Endothelial cell of umbilical vein (primary cell): ENCODE measurements at regions not wholly inside any gene's neighbourhood (a gene's known extent, or its start where the extent isn't known, plus 50 kb on each side); places are given as distances from the start of the nearest gene placed in this dataset.

Source experiments
- BruUV-seq: library from RNA; stranded (reverse); fragments of 400-500 nt; replicated peaks from 2 replicates; lab custom pipeline; 2021; lab: Mats Ljungman, UMichigan
- CTCF ChIA-PET: fragments of 300-600, 350-600 bp; sonication (Branson Sonifier 250); formaldehyde crosslinking; loops from one replicate; lab custom pipeline; 2021; ENCODE audit warnings: antibody characterized with exemption, inconsistent platforms; lab: Charles Lee
- POLR2A ChIA-PET: fragments of 300-600, 350-600 bp; sonication (Branson Sonifier 250); formaldehyde crosslinking; loops from one replicate; lab custom pipeline; 2021; ENCODE audit warnings: antibody characterized with exemption, inconsistent platforms; lab: Charles Lee
- DNase-seq: peaks from one replicate; pipeline ENCODE4 v3.0.0-alpha.2; 2011; ENCODE audit warnings: low read depth, low spot score
- FAIRE-seq: peaks from 2 replicates; lab custom pipeline; 2011; peaks lifted over from hg19 to GRCh38; lab: Jason Lieb, UNC
- H2AFZ ChIP-seq: 2 replicates; pipeline ENCODE4 v1.6.0; 2012; ENCODE audit warnings: low read depth, low read length, control low read depth, inconsistent platforms
- H3K27ac ChIP-seq: 2 replicates; pipeline ENCODE4 v1.5.1; 2011; ENCODE audit warnings: low read depth, mild to moderate bottlenecking, control low read depth, low read length, moderate library complexity; ENCODE audit not compliant: insufficient read depth
- H3K27me3 ChIP-seq, 2 experiments: 2 replicates each; pipeline versions ENCODE4 v1.6.0 to v1.6.1; 2011; ENCODE audit warnings: low read length in 2 of 2, mixed read lengths in 1 of 2; ENCODE audit not compliant: control insufficient read depth in 2 of 2, insufficient read depth in 2 of 2
- H3K36me3 ChIP-seq, 2 experiments: 2 replicates in 1 of 2; 3 replicates in 1 of 2; pipeline ENCODE4 v1.5.1; 2011; ENCODE audit warnings: low read length in 2 of 2, mild to moderate bottlenecking in 1 of 2, moderate library complexity in 1 of 2; ENCODE audit not compliant: control insufficient read depth in 2 of 2, insufficient read depth in 2 of 2; ENCODE audit errors: extremely low read depth in 1 of 2
- H3K4me1 ChIP-seq: 3 replicates; pipeline ENCODE4 v1.5.1; 2011; ENCODE audit warnings: mild to moderate bottlenecking, low read length; ENCODE audit not compliant: control insufficient read depth, insufficient read depth; ENCODE audit errors: extremely low read depth
- H3K4me2 ChIP-seq: 2 replicates; pipeline ENCODE4 v1.6.1; 2011; ENCODE audit warnings: low read length, control low read depth, mixed read lengths; ENCODE audit not compliant: insufficient read depth
- H3K4me3 ChIP-seq, 3 experiments: fragments of 200-600 bp in 1 of 3; sonication (generic), shearing (Covaris generic) in 1 of 3; replicated peaks in 1 of 3; 2 replicates each; pipeline ENCODE4 v1.5.1; 2011 to 2016; ENCODE audit warnings: control low read depth in 3 of 3, low read length in 3 of 3, mild to moderate bottlenecking in 2 of 3, inconsistent platforms in 1 of 3, low read depth in 1 of 3, moderate library complexity in 1 of 3; ENCODE audit not compliant: insufficient read depth in 1 of 3
- H3K79me2 ChIP-seq: 2 replicates; pipeline ENCODE4 v1.6.0; 2012; ENCODE audit warnings: low read length, inconsistent platforms; ENCODE audit not compliant: control insufficient read depth, insufficient read depth
- H3K9ac ChIP-seq: replicated peaks from 2 replicates; pipeline ENCODE3; 2011; ENCODE audit warnings: low read length, control low read depth; ENCODE audit not compliant: insufficient read depth; ENCODE audit errors: extremely low read depth
- H3K9me1 ChIP-seq: replicated peaks from 3 replicates; pipeline ENCODE4 v1.6.0; 2011; ENCODE audit warnings: mild to moderate bottlenecking, low read length; ENCODE audit not compliant: control insufficient read depth, insufficient read depth; ENCODE audit errors: extremely low read depth
- H3K9me3 ChIP-seq: replicated peaks from 2 replicates; pipeline ENCODE4 v1.5.1; 2012; ENCODE audit warnings: low read length, inconsistent platforms; ENCODE audit not compliant: control insufficient read depth, insufficient read depth
- H4K20me1 ChIP-seq: replicated peaks from 2 replicates; pipeline ENCODE3; 2011; ENCODE audit warnings: mild to moderate bottlenecking, low read length; ENCODE audit not compliant: control insufficient read depth, insufficient read depth; ENCODE audit errors: extremely low read depth
- CTCF ChIP-seq, 2 donors: IDR thresholded peaks; 1 replicate in 1 of 2; 2 replicates in 1 of 2; pipeline ENCODE4 v1.5.1; 2011; ENCODE audit warnings: low read length in 2 of 2, mild to moderate bottlenecking in 2 of 2, moderate library complexity in 2 of 2, control low read depth in 1 of 2, inconsistent platforms in 1 of 2, low read depth in 1 of 2; ENCODE audit not compliant: insufficient read depth in 1 of 2; ENCODE audit errors: extremely low read depth in 1 of 2
- EZH2 ChIP-seq: IDR thresholded peaks from 2 replicates; pipeline ENCODE4 v1.6.1; 2012; ENCODE audit warnings: borderline replicate concordance, low read depth, mild to moderate bottlenecking, moderate library complexity, low read length, inconsistent platforms; ENCODE audit not compliant: severe bottlenecking
- FOS ChIP-seq: IDR thresholded peaks from 2 replicates; pipeline ENCODE4 v1.6.1; 2011; ENCODE audit warnings: mild to moderate bottlenecking, low read length, moderate library complexity, borderline replicate concordance; ENCODE audit not compliant: insufficient read depth
- GATA2 ChIP-seq: IDR thresholded peaks from 2 replicates; pipeline ENCODE4 v1.7.0; 2011; ENCODE audit warnings: low read depth, mild to moderate bottlenecking, moderate library complexity, mixed read lengths, low read length; ENCODE audit not compliant: insufficient read length, insufficient read depth
- JUN ChIP-seq: IDR thresholded peaks from 2 replicates; pipeline ENCODE4 v1.6.1; 2011; ENCODE audit warnings: borderline replicate concordance, low read depth; ENCODE audit not compliant: insufficient read length, insufficient read depth
- MYC ChIP-seq: IDR thresholded peaks from one replicate; pipeline ENCODE4 v1.6.1; 2011; ENCODE audit warnings: mild to moderate bottlenecking, low read depth, low read length
- POLR2A ChIP-seq: IDR thresholded peaks from 2 replicates; pipeline ENCODE4 v1.6.1; 2012; ENCODE audit warnings: low read depth, mild to moderate bottlenecking, control low read depth, low read length
- POLR2AphosphoS5 ChIP-seq: IDR thresholded peaks from 2 replicates; pipeline ENCODE4 v1.6.1; 2012; ENCODE audit warnings: low read depth, mild to moderate bottlenecking, control low read depth, low read length, moderate library complexity; ENCODE audit not compliant: insufficient read depth
- dilution Hi-C: fragments of 300-500 bp; cut with MboI; formaldehyde crosslinking; loops from one replicate; pipeline ENCODE4 v1.15.0; 2019; ENCODE audit warnings: low sequenced_read_pairs; ENCODE audit not compliant: extremely low pct_ligation_motif_present
- intact Hi-C: fragments of 100-400 bp; cut with micrococcal nuclease; formaldehyde crosslinking; loops from one replicate; pipeline ENCODE4 v1.10.0; 2022
- TF ChIP-seq, protein P1 (sequence below): IDR thresholded peaks from 2 replicates; pipeline ENCODE4 v1.6.1; 2011; ENCODE audit not compliant: insufficient read depth, insufficient read length

DNA sequence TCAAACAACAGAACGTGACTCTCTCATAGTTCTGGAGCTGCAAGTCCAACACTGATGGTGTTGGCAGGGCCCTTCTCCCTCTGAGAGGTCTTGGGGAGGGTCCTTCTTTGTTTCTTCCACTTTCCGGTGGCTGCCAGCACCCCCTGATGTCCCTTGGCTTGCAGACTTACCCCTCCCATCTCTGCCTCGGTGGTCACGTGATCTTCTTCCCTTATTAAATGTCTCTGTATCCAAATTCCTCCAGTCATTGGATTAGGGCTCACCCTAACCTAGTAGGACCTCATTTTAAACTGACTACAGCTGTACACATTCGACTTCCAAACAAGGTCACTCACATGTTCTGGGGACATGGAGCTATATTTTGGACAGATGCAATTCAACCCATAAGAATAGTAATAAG, 780.6 kb upstream of the SALL3 start:
- POLR2A ChIA-PET, result no interaction called here
- H2AFZ ChIP-seq, result no peak overlapping the region
- no peak overlapping the region for H3K4me2 ChIP-seq
- no peak for TF ChIP-seq CTCF (IDR thresholded peaks at IDR 0.05; ENCODE audit: extremely low read depth in 1 of 2, insufficient read depth in 1 of 2, low read depth in 1 of 2, low read length in 2 of 2)
- TF ChIP-seq POLR2A, result no peak
- no peak for TF ChIP-seq POLR2AphosphoS5
- TF ChIP-seq, protein P1, sequence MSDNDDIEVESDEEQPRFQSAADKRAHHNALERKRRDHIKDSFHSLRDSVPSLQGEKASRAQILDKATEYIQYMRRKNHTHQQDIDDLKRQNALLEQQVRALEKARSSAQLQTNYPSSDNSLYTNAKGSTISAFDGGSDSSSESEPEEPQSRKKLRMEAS, result no peak
- TF ChIP-seq JUN, result no peak
- TF ChIP-seq EZH2, result no peak
- TF ChIP-seq MYC, result no peak
- no peak for TF ChIP-seq GATA2
- TF ChIP-seq FOS, result no peak
- no peaks in the 10 kb centered on the region for H4K20me1 ChIP-seq
- CTCF ChIA-PET, result no interaction called here
- H3K27ac ChIP-seq, result no peak overlapping the region
- FAIRE-seq, result no peak
- no peaks in the 10 kb centered on the region for H3K4me1 ChIP-seq
- H3K4me3 ChIP-seq, result no peak overlapping the region
- no peaks in the 10 kb centered on the region for H3K9me1 ChIP-seq
- no peak overlapping the region for H3K9ac ChIP-seq
- no peaks in the 10 kb centered on the region for H3K36me3 ChIP-seq
- dilution Hi-C loops, result no loop called here
- BruUV-seq, result no TSS peak
- DNase-seq, result no peak
- peaks cover 6% of the 10 kb centered on the region for H3K9me3 ChIP-seq
- intact Hi-C loops, result no loop called here
- H3K79me2 ChIP-seq, result no peaks in the 10 kb centered on the region
- no peaks in the 10 kb centered on the region for H3K27me3 ChIP-seq
